ENCODE measurements at regions not wholly inside any gene's neighbourhood (a gene's known extent, or its start where the extent isn't known, plus 50 kb on each side); places are given as distances from the start of the nearest gene placed in this dataset.

GRCh38 chr5:171607863-171608262 is 177.8 kb upstream of the SMIM23 start:
- H3K56ac ChIP-seq (replicated peaks; ENCODE audit: insufficient read length, low read depth, low read length) = no peak overlapping the region
- H2BK5ac ChIP-seq (ENCODE audit: low read depth, low read length) = no peak overlapping the region
- H3K23me2 ChIP-seq (ENCODE audit: low read depth, low read length) = no peaks in the 10 kb centered on the region
- no peak overlapping the region for H3K4me3 ChIP-seq (ENCODE audit: extremely low read depth in 1 of 4, insufficient read depth in 2 of 4, low read depth in 3 of 4, low read length in 4 of 4)
- peaks cover 5 to 8% of the 10 kb centered on the region in 2 experiments; a peak in 3 of 4 replicates for H3K9me3 ChIP-seq (ENCODE audit: insufficient read depth in 2 of 2, low read depth in 1 of 2, low read length in 1 of 2)
- no peak overlapping the region for H3K4ac ChIP-seq (replicated peaks; ENCODE audit: insufficient read length, low read depth, low read length)
- no peak overlapping the region for H4K8ac ChIP-seq (ENCODE audit: extremely low read depth, insufficient read depth, low read length)
- no peak overlapping the region for H2AK5ac ChIP-seq (ENCODE audit: low read depth, low read length)
- ChIA-PET POLR2A (ENCODE audit: partially characterized antibody) (no interaction called here), CTCF (ENCODE audit: partially characterized antibody) (no interaction called here)
- no peak overlapping the region for H3K18ac ChIP-seq (ENCODE audit: extremely low read depth, low read length)
- FAIRE-seq (no peak), DNase-seq (ENCODE audit: low read depth in 1 of 2, low spot score in 2 of 2) (no peak)
- no peak overlapping the region for H3K4me2 ChIP-seq (ENCODE audit: insufficient read depth in 1 of 2, low read depth in 2 of 2, low read length in 2 of 2)
- H3K79me1 ChIP-seq (ENCODE audit: low read depth, low read length) = no peaks in the 10 kb centered on the region
- H3K36me3 ChIP-seq (ENCODE audit: control insufficient read depth in 2 of 4, insufficient read depth in 4 of 4, low read length in 3 of 4) = no peaks in the 10 kb centered on the region
- H4K20me1 ChIP-seq (replicated peaks in 1 of 2; ENCODE audit: control insufficient read depth in 1 of 2, insufficient read depth in 2 of 2, low read length in 2 of 2) = peaks cover 0 to under 1% of the 10 kb centered on the region in 2 experiments
- H2BK12ac ChIP-seq (ENCODE audit: low read depth, low read length) = no peak overlapping the region
- H3K9ac ChIP-seq (replicated peaks in 1 of 4; ENCODE audit: extremely low read depth in 1 of 4, low read depth in 3 of 4, low read length in 3 of 4) = no peak overlapping the region
- no peak overlapping the region for H4K91ac ChIP-seq (replicated peaks; ENCODE audit: insufficient read length, low read length)
- H3K27ac ChIP-seq (ENCODE audit: low read depth, low read length) = no peak overlapping the region
- H2BK120ac ChIP-seq (replicated peaks; ENCODE audit: low read depth, low read length) = no peak overlapping the region
- no peak overlapping the region for H4K5ac ChIP-seq (ENCODE audit: insufficient read length, low read depth, low read length)
- no peaks in the 10 kb centered on the region for H3K4me1 ChIP-seq (replicated peaks in 1 of 4; ENCODE audit: control insufficient read depth in 3 of 4, insufficient read depth in 4 of 4, low read length in 3 of 4)
- H3K23ac ChIP-seq (ENCODE audit: insufficient read length) = no peak overlapping the region
- 88% methylated on average over 2 of the region's 2 CpGs; no CpG with 5 or more reads in 1 of the 2 experiments for WGBS, 2 experiments (ENCODE audit: extremely low coverage in 1 of 2, insufficient coverage in 1 of 2, insufficient read length in 1 of 2, insufficient replicate concordance in 2 of 2, low coverage in 1 of 2, low lambda C conversion rate in 2 of 2, missing lambda C conversion rate in 1 of 2)
- no peak overlapping the region for H3K14ac ChIP-seq (ENCODE audit: insufficient read length)
- no peaks in the 10 kb centered on the region for H3K27me3 ChIP-seq (replicated peaks in 1 of 4; ENCODE audit: control insufficient read depth in 3 of 4, extremely low read depth in 1 of 4, insufficient read depth in 3 of 4, low read length in 3 of 4)
- no peaks in the 10 kb centered on the region for H3K79me2 ChIP-seq (ENCODE audit: control insufficient read depth in 1 of 2, insufficient read depth in 2 of 2, low read length in 2 of 2)
- H2BK15ac ChIP-seq (ENCODE audit: low read length) = no peak overlapping the region
- H2BK20ac ChIP-seq (ENCODE audit: low read length) = no peak overlapping the region
- no peak overlapping the region for H2AFZ ChIP-seq (ENCODE audit: low read length)
- TF ChIP-seq KDM4A (IDR thresholded peaks at IDR 0.05; ENCODE audit: low read depth, low read length, severe bottlenecking) (no peak), MAX (IDR thresholded peaks at IDR 0.05) (no peak), MAFK (IDR thresholded peaks at IDR 0.05; ENCODE audit: low read depth, low read length) (no peak)

Data from H1 (cell line).